ENCODE measurements at regions not wholly inside any gene's neighbourhood (a gene's known extent, or its start where the extent isn't known, plus 50 kb on each side); places are given as distances from the start of the nearest gene placed in this dataset.
A peak's percentile ranks its signal among the peaks of the same experiment; 100 is the strongest.

DNA sequence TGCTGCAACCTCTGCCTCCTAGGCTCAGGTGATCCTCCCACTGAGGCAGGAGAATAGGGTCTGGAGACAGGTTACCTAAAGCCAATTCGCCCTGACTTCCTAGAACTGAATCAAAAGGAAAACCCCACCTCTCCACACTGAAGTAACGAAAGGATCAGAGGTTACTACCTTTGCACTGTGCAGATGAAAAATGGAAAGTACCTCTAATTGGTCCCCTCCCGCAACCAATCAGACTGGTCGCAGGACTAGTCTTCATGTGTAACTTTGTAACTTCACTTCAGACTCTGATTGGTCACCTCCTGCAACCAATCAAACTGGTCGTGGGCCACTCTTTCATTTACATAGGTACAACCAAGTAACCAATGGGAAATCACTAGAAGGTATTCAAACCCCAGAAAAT is 61.1 kb downstream of the ATXN3L start:
- DNase-seq (ENCODE audit: low read depth), result no peak
- H3K4me3 ChIP-seq (ENCODE audit: low read depth, low read length), result no peak overlapping the region
- TF ChIP-seq, protein P1, sequence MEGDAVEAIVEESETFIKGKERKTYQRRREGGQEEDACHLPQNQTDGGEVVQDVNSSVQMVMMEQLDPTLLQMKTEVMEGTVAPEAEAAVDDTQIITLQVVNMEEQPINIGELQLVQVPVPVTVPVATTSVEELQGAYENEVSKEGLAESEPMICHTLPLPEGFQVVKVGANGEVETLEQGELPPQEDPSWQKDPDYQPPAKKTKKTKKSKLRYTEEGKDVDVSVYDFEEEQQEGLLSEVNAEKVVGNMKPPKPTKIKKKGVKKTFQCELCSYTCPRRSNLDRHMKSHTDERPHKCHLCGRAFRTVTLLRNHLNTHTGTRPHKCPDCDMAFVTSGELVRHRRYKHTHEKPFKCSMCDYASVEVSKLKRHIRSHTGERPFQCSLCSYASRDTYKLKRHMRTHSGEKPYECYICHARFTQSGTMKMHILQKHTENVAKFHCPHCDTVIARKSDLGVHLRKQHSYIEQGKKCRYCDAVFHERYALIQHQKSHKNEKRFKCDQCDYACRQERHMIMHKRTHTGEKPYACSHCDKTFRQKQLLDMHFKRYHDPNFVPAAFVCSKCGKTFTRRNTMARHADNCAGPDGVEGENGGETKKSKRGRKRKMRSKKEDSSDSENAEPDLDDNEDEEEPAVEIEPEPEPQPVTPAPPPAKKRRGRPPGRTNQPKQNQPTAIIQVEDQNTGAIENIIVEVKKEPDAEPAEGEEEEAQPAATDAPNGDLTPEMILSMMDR (conservative IDR thresholded peaks at IDR 0.05; ENCODE audit: low read depth, low read length), result no peak

DNA sequence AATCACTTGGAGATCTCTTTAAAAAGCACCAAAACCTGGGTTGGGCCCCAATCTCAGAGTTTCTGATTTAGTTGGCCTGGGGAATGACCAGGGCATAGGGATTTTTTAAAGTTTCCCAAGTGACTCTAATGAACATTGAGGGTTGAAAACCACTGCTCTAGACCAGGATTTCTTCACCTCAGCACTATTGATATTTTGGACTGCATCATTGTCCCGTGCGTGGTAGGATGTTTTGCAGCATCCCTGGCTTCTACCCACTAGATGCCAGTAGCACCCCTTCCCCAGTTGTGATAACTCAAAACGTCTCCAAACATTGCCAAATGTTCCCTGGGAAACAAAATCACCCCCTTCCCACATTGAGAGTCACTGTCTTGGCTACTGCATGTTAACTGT is 61.8 kb downstream of the ATXN3L start:
- TF ChIP-seq, protein P1 (conservative IDR thresholded peaks at IDR 0.05; ENCODE audit: low read depth, low read length), result no peak
- no peak overlapping the region for H3K4me3 ChIP-seq (ENCODE audit: low read depth, low read length)
- no peak for DNase-seq (ENCODE audit: low read depth)

- no peak overlapping the region for H3K4me3 ChIP-seq (ENCODE audit: low read depth, low read length)
- DNase-seq (ENCODE audit: low read depth), result no peak
- TF ChIP-seq, protein P1 (conservative IDR thresholded peaks at IDR 0.05; ENCODE audit: low read depth, low read length), result no peak
Measured at GRCh38 chrX:13257223-13258051, 62.4 kb downstream of the ATXN3L start.

DNA sequence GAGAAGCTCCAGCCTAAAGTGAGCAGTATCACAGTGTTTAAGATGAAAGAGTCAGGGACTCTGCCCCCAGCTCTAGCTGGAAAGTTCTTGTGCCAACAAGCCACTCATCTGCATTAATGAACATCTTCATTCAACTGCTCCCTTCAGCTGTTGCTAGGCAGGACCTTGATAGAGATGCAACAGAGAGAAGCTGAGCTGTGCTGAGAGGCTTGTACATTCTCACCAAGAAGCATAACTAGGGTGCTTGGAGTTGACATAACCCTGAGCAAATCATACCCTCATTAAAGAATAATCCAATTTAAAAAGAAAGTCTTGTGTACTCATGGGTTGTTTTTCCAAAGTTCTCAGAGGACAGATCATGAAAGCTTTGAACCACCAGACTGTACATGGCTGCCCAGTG is 63.2 kb downstream of the ATXN3L start:
- TF ChIP-seq, protein P1 (conservative IDR thresholded peaks at IDR 0.05; ENCODE audit: low read depth, low read length), result no peak
- DNase-seq (ENCODE audit: low read depth), result no peak
- no peak overlapping the region for H3K4me3 ChIP-seq (ENCODE audit: low read depth, low read length)

GRCh38 chrX:13254870-13255269 is 65.0 kb downstream of the ATXN3L start:
- TF ChIP-seq, protein P1 (conservative IDR thresholded peaks at IDR 0.05; ENCODE audit: low read depth, low read length), result no peak
- H3K4me3 ChIP-seq (ENCODE audit: low read depth, low read length), result no peak overlapping the region

DNA sequence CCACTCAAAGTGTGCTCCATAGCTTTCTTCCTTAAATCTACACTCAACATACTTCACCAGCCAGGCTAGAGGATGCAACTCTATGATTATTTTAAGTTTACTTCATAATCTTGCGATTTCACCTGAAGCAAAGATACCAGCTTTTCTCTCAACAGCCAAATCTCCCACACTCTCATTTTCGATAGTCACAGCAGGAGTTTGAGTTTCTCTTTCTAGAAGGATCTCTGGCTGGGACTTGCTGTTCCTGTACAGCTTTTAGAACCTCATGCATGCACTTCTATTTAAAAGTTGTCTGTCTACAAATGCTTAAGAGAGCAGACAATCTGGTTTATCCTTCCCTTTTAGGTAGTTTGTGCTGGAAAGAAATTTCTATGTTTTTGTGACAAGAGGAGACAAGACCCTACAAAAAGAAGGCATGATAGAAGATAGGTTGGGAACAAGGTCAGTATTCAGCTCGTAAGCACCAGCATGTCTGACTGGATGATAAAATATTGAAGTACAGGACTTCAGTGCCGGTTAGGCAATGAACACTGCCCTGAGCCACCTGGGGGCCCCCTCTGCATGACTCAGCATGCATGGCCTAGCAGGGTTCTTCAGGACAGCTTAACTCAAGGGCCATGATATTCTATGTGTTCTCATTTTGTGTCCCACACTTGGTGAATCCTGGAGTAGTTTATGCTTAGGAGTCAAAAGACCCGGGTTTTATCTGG is 65.6 kb downstream of the ATXN3L start:
- no peak for DNase-seq (ENCODE audit: low read depth)
- TF ChIP-seq, protein P1 (conservative IDR thresholded peaks at IDR 0.05; ENCODE audit: low read depth, low read length), result peak; percentile 36
- H3K4me3 ChIP-seq (ENCODE audit: low read depth, low read length), result no peak overlapping the region

More at GRCh38 chrX:13254870-13255269, 65.0 kb downstream of the ATXN3L start:
- DNase-seq (ENCODE audit: low read depth), result no peak
